ENCODE measurements at regions not wholly inside any gene's neighbourhood (a gene's known extent, or its start where the extent isn't known, plus 50 kb on each side); places are given as distances from the start of the nearest gene placed in this dataset.

GRCh38 chr11:127273593-127274327, 273.2 kb upstream of the KIRREL3 start:
- Histone ChIP-seq H3K4me3 (ENCODE audit: low read length) (no peak overlapping the region), H3K4me1 (ENCODE audit: low read length) (no peaks in the 10 kb centered on the region), H3K9me3 (ENCODE audit: insufficient read depth, low read length) (no peaks in the 10 kb centered on the region), H3K4me2 (ENCODE audit: low read length) (no peak overlapping the region), H3K9ac (ENCODE audit: low read length) (no peak overlapping the region), H3K79me2 (ENCODE audit: low read length) (no peaks in the 10 kb centered on the region), H3K27me3 (ENCODE audit: low read depth, low read length) (no peaks in the 10 kb centered on the region), H4K20me1 (ENCODE audit: insufficient read depth, low read length) (no peaks in the 10 kb centered on the region), H3K27ac (ENCODE audit: low read length) (no peak overlapping the region), H2AFZ (ENCODE audit: low read depth, low read length) (no peak overlapping the region), H3K36me3 (replicated peaks; ENCODE audit: low read depth, low read length) (no peaks in the 10 kb centered on the region)
- TF ChIP-seq CTCF (IDR thresholded peaks at IDR 0.05; ENCODE audit: low read depth, low read length), result no peak
- TF ChIP-seq EZH2phosphoT487 (IDR thresholded peaks at IDR 0.05; ENCODE audit: low read depth), result no peak

- Histone ChIP-seq H3K4me3 (ENCODE audit: low read length) (no peak overlapping the region), H3K27me3 (ENCODE audit: low read depth, low read length) (no peaks in the 10 kb centered on the region), H3K4me1 (ENCODE audit: low read length) (no peaks in the 10 kb centered on the region), H4K20me1 (ENCODE audit: insufficient read depth, low read length) (no peaks in the 10 kb centered on the region), H3K27ac (ENCODE audit: low read length) (no peak overlapping the region), H3K36me3 (replicated peaks; ENCODE audit: low read depth, low read length) (no peaks in the 10 kb centered on the region), H2AFZ (ENCODE audit: low read depth, low read length) (no peak overlapping the region), H3K9ac (ENCODE audit: low read length) (no peak overlapping the region), H3K79me2 (ENCODE audit: low read length) (no peaks in the 10 kb centered on the region), H3K9me3 (ENCODE audit: insufficient read depth, low read length) (no peaks in the 10 kb centered on the region), H3K4me2 (ENCODE audit: low read length) (no peak overlapping the region)
- TF ChIP-seq CTCF (IDR thresholded peaks at IDR 0.05; ENCODE audit: low read depth, low read length) (no peak), EZH2phosphoT487 (IDR thresholded peaks at IDR 0.05; ENCODE audit: low read depth) (no peak)
Measured at GRCh38 chr11:127270851-127271250, 270.3 kb upstream of the KIRREL3 start.

GRCh38 chr11:127269911-127270310, 269.3 kb upstream of the KIRREL3 start:
- no peak overlapping the region for H3K4me3 ChIP-seq (ENCODE audit: low read length)
- no peak for TF ChIP-seq EZH2phosphoT487 (IDR thresholded peaks at IDR 0.05; ENCODE audit: low read depth)
- no peak for TF ChIP-seq CTCF (IDR thresholded peaks at IDR 0.05; ENCODE audit: low read depth, low read length)
- no peak overlapping the region for H3K9ac ChIP-seq (ENCODE audit: low read length)
- no peaks in the 10 kb centered on the region for H3K27me3 ChIP-seq (ENCODE audit: low read depth, low read length)
- H3K9me3 ChIP-seq (ENCODE audit: insufficient read depth, low read length), result no peaks in the 10 kb centered on the region
- no peaks in the 10 kb centered on the region for H3K36me3 ChIP-seq (replicated peaks; ENCODE audit: low read depth, low read length)
- no peaks in the 10 kb centered on the region for H4K20me1 ChIP-seq (ENCODE audit: insufficient read depth, low read length)
- no peaks in the 10 kb centered on the region for H3K4me1 ChIP-seq (ENCODE audit: low read length)
- no peak overlapping the region for H2AFZ ChIP-seq (ENCODE audit: low read depth, low read length)
- H3K4me2 ChIP-seq (ENCODE audit: low read length), result no peak overlapping the region
- no peak overlapping the region for H3K27ac ChIP-seq (ENCODE audit: low read length)
- H3K79me2 ChIP-seq (ENCODE audit: low read length), result no peaks in the 10 kb centered on the region

GRCh38 chr11:127268932-127269331, 268.4 kb upstream of the KIRREL3 start:
- H3K9me3 ChIP-seq (ENCODE audit: insufficient read depth, low read length), result no peaks in the 10 kb centered on the region

More at GRCh38 chr11:127268932-127269331, 268.4 kb upstream of the KIRREL3 start:
- no peak overlapping the region for H2AFZ ChIP-seq (ENCODE audit: low read depth, low read length)
- H3K9ac ChIP-seq (ENCODE audit: low read length), result no peak overlapping the region
- no peaks in the 10 kb centered on the region for H3K79me2 ChIP-seq (ENCODE audit: low read length)
- no peak overlapping the region for H3K4me2 ChIP-seq (ENCODE audit: low read length)
- no peak overlapping the region for H3K27ac ChIP-seq (ENCODE audit: low read length)
- H4K20me1 ChIP-seq (ENCODE audit: insufficient read depth, low read length), result no peaks in the 10 kb centered on the region
- no peaks in the 10 kb centered on the region for H3K27me3 ChIP-seq (ENCODE audit: low read depth, low read length)
- H3K4me3 ChIP-seq (ENCODE audit: low read length), result no peak overlapping the region
- no peaks in the 10 kb centered on the region for H3K36me3 ChIP-seq (replicated peaks; ENCODE audit: low read depth, low read length)
- no peaks in the 10 kb centered on the region for H3K4me1 ChIP-seq (ENCODE audit: low read length)
- TF ChIP-seq EZH2phosphoT487 (IDR thresholded peaks at IDR 0.05; ENCODE audit: low read depth), result no peak
- no peak for TF ChIP-seq CTCF (IDR thresholded peaks at IDR 0.05; ENCODE audit: low read depth, low read length)

Measured in OCI-LY3 (cell line).